GM23248 (cell line): ENCODE measurements at regions not wholly inside any gene's neighbourhood (a gene's known extent, or its start where the extent isn't known, plus 50 kb on each side); places are given as distances from the start of the nearest gene placed in this dataset.

Experiments used
- DNase-seq: peaks from one replicate; pipeline ENCODE4 v3.0.0-alpha.2; 2015
- H2AFZ ChIP-seq: fragments of 200-600 bp; sonication (generic); 2 replicates; pipeline ENCODE4 v1.6.1; 2016; ENCODE audit warnings: antibody characterized with exemption
- H3F3A ChIP-seq: fragments of 200-600 bp; sonication (generic); 2 replicates; pipeline ENCODE4 v1.6.1; 2016; ENCODE audit warnings: mild to moderate bottlenecking, antibody characterized with exemption, mixed run types; ENCODE audit not compliant: insufficient read depth
- H3K27ac ChIP-seq: fragments of 200-600 bp; sonication (generic); 2 replicates; pipeline ENCODE4 v1.5.1; 2016; ENCODE audit warnings: mild to moderate bottlenecking
- H3K27me3 ChIP-seq: fragments of 200-600 bp; sonication (generic); replicated peaks from 2 replicates; pipeline ENCODE4 v1.6.1; 2016; ENCODE audit warnings: mild to moderate bottlenecking; ENCODE audit not compliant: insufficient read depth
- H3K36me3 ChIP-seq: fragments of 200-600 bp; sonication (generic); 2 replicates; pipeline ENCODE4 v1.6.1; 2016; ENCODE audit warnings: low read depth, mild to moderate bottlenecking
- H3K4me1 ChIP-seq: fragments of 200-600 bp; sonication (generic); 2 replicates; pipeline ENCODE4 v1.6.1; 2016; ENCODE audit warnings: mild to moderate bottlenecking; ENCODE audit not compliant: insufficient read depth
- H3K4me2 ChIP-seq: fragments of 200-600 bp; sonication (generic); one replicate; pipeline ENCODE4 v1.6.1; 2016; ENCODE audit warnings: mild to moderate bottlenecking; ENCODE audit not compliant: unreplicated experiment
- H3K4me3 ChIP-seq: fragments of 200-600 bp; sonication (generic); 2 replicates; pipeline ENCODE4 v1.5.1; 2016; ENCODE audit warnings: mild to moderate bottlenecking
- H3K79me2 ChIP-seq: fragments of 200-600 bp; sonication (generic); 2 replicates; pipeline ENCODE4 v1.6.1; 2016; ENCODE audit warnings: mild to moderate bottlenecking; ENCODE audit not compliant: insufficient read depth
- H3K9ac ChIP-seq: fragments of 200-600 bp; sonication (generic); 2 replicates; pipeline ENCODE4 v1.6.1; 2016; ENCODE audit warnings: mild to moderate bottlenecking
- H3K9me2 ChIP-seq: fragments of 200-600 bp; sonication (generic); 2 replicates; pipeline ENCODE4 v1.6.1; 2016; ENCODE audit warnings: mixed run types, mild to moderate bottlenecking, moderate library complexity; ENCODE audit not compliant: insufficient read depth
- H3K9me3 ChIP-seq: fragments of 200-600 bp; sonication (generic); one replicate; pipeline ENCODE4 v1.6.1; 2017; ENCODE audit warnings: low read depth
- H4K20me1 ChIP-seq: fragments of 200-600 bp; sonication (generic); 2 replicates; pipeline ENCODE4 v1.6.0; 2016; ENCODE audit not compliant: insufficient read depth
- EZH2 ChIP-seq: fragments of 200-600 bp; sonication (generic); IDR thresholded peaks from 2 replicates; pipeline ENCODE4 v1.6.1; 2018; ENCODE audit warnings: antibody characterized with exemption, mild to moderate bottlenecking; ENCODE audit not compliant: insufficient read depth, poor library complexity, severe bottlenecking
- EZH2phosphoT487 ChIP-seq: fragments of 200-600 bp; sonication (generic); IDR thresholded peaks from 2 replicates; pipeline ENCODE4 v1.6.1; 2018; ENCODE audit warnings: antibody characterized with exemption, moderate library complexity, mild to moderate bottlenecking, low read depth; ENCODE audit not compliant: insufficient read depth
- WGBS, 2 experiments: methylation state at CpG; one replicate each; pipeline ENCODE4 v1.1.6; 2015 to 2017; ENCODE audit warnings: low lambda C conversion rate in 2 of 2, low coverage in 1 of 2; ENCODE audit errors: missing lambda C conversion rate in 2 of 2; 5-methylcytosine and 5-hydroxymethylcytosine counted together
- in situ Hi-C: fragments of 300-500 bp; cut with MboI; formaldehyde crosslinking; loops from 2 replicates; pipeline ENCODE4 v1.15.0; 2020

- Histone ChIP-seq H2AFZ (no peak overlapping the region), H3K9ac (no peak overlapping the region), H3K27ac (no peak overlapping the region), H3K36me3 (no peaks in the 10 kb centered on the region), H3K9me2 (no peaks in the 10 kb centered on the region), H3K4me3 (no peak overlapping the region), H3K79me2 (no peaks in the 10 kb centered on the region), H3K4me1 (no peaks in the 10 kb centered on the region), H3F3A (no peaks in the 10 kb centered on the region), H3K4me2 (no peak overlapping the region), H4K20me1 (no peaks in the 10 kb centered on the region), H3K9me3 (no peaks in the 10 kb centered on the region), H3K27me3 (no peaks in the 10 kb centered on the region)
- WGBS, 2 experiments: 53 to 57% methylated on average over 2 of the region's 2 CpGs
- in situ Hi-C loops: no loop called here
- no peak for DNase-seq
- no peak for TF ChIP-seq EZH2
- no peak for TF ChIP-seq EZH2phosphoT487
Measured at GRCh38 chr6:62889240-62889639, 322.0 kb upstream of the FKBP1C start.

- no peaks in the 10 kb centered on the region for H3K9me3 ChIP-seq
- H3K27ac ChIP-seq: no peak overlapping the region
- in situ Hi-C loops: no loop called here
- H3K36me3 ChIP-seq: no peaks in the 10 kb centered on the region
- no peaks in the 10 kb centered on the region for H3K9me2 ChIP-seq
- no peaks in the 10 kb centered on the region for H3K79me2 ChIP-seq
- no peaks in the 10 kb centered on the region for H3F3A ChIP-seq
- no peak overlapping the region for H3K4me2 ChIP-seq
- no peak overlapping the region for H3K9ac ChIP-seq
- 7 to 10% methylated on average over 2 of the region's 2 CpGs for WGBS, 2 experiments
- H3K27me3 ChIP-seq: no peaks in the 10 kb centered on the region
- H3K4me1 ChIP-seq: no peaks in the 10 kb centered on the region
- H4K20me1 ChIP-seq: no peaks in the 10 kb centered on the region
- H3K4me3 ChIP-seq: no peak overlapping the region
- no peak overlapping the region for H2AFZ ChIP-seq
- peak; percentile 27 for DNase-seq
- TF ChIP-seq EZH2phosphoT487 (no peak), EZH2 (no peak)
Measured at GRCh38 chr6:62891065-62891647, 320.1 kb upstream of the FKBP1C start.

DNA sequence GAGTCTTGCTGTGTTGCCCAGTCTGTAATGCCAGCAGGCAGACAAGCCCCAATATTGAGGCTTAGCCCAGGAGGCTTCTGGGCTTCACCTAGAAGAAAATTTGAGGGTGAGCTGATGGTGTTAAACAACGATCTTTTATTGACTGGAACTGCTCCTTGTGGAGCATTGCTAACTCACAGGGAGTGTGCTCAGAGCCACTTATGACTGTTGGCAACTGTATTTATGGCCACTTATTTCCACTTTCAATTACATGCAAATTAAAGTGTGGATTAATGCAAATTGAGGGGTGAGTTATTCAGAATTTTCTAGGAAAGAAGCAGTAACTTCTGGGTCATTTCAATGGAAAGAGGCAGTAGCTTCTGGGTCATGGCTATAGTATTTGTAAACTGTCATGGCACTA is 317.2 kb upstream of the FKBP1C start:
- Histone ChIP-seq H3K27ac (no peak overlapping the region), H3K9me2 (no peaks in the 10 kb centered on the region), H3K9me3 (no peaks in the 10 kb centered on the region), H3K79me2 (no peaks in the 10 kb centered on the region), H3K36me3 (no peaks in the 10 kb centered on the region), H3K9ac (no peak overlapping the region), H3K4me2 (no peak overlapping the region), H3F3A (no peaks in the 10 kb centered on the region), H3K4me3 (no peak overlapping the region), H3K4me1 (no peaks in the 10 kb centered on the region), H3K27me3 (no peaks in the 10 kb centered on the region), H4K20me1 (no peaks in the 10 kb centered on the region), H2AFZ (no peak overlapping the region)
- in situ Hi-C loops: no loop called here
- DNase-seq: no peak
- TF ChIP-seq EZH2: no peak
- TF ChIP-seq EZH2phosphoT487: no peak
- 9 to 19% methylated on average over 1 of the region's 1 CpG for WGBS, 2 experiments

- Histone ChIP-seq H3K36me3 (no peaks in the 10 kb centered on the region), H3K79me2 (no peaks in the 10 kb centered on the region), H3K27ac (no peak overlapping the region), H3K9me3 (no peaks in the 10 kb centered on the region), H3K9ac (no peak overlapping the region), H4K20me1 (no peaks in the 10 kb centered on the region), H3K27me3 (no peaks in the 10 kb centered on the region), H3K4me3 (no peak overlapping the region), H3K4me1 (no peaks in the 10 kb centered on the region), H3K9me2 (no peaks in the 10 kb centered on the region), H2AFZ (no peak overlapping the region), H3F3A (no peaks in the 10 kb centered on the region), H3K4me2 (no peak overlapping the region)
- DNase-seq: no peak
- no peak for TF ChIP-seq EZH2
- TF ChIP-seq EZH2phosphoT487: no peak
- in situ Hi-C loops: no loop called here
- WGBS, 2 experiments: 8 to 13% methylated on average over 1 of the region's 1 CpG
Measured at GRCh38 chr6:62903266-62903665, 308.0 kb upstream of the FKBP1C start.

DNA sequence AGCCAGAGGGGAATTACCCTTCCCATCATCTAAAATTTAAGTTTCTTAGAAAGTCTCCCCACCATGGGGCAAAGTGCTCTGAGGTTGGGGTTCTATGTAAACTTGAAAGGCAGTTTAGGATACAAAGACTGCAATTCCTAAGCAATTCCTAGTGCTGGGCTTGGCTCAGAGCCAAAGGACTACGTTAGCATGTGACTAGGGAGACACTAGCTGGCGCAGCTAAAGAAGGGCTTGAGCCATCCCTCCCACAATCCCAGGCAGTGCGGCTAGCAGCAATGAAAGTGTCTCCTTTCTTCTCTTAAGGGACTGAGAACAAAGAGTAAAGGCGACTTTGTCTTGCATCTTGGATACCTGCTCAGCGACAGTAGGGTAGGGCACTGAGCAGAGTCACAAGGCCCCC is 306.6 kb upstream of the FKBP1C start:
- H3K9me2 ChIP-seq: no peaks in the 10 kb centered on the region
- no peak overlapping the region for H3K4me2 ChIP-seq
- H3K27ac ChIP-seq: no peak overlapping the region
- no peaks in the 10 kb centered on the region for H3K79me2 ChIP-seq
- in situ Hi-C loops: no loop called here
- H3K9me3 ChIP-seq: no peaks in the 10 kb centered on the region
- 41% methylated on average over 5 of the region's 5 CpGs for WGBS, 2 experiments
- no peaks in the 10 kb centered on the region for H4K20me1 ChIP-seq
- DNase-seq: no peak
- no peak overlapping the region for H3K9ac ChIP-seq
- H3K27me3 ChIP-seq: no peaks in the 10 kb centered on the region
- TF ChIP-seq EZH2 (no peak), EZH2phosphoT487 (no peak)
- H3K4me1 ChIP-seq: no peaks in the 10 kb centered on the region
- no peaks in the 10 kb centered on the region for H3K36me3 ChIP-seq
- no peaks in the 10 kb centered on the region for H3F3A ChIP-seq
- no peak overlapping the region for H3K4me3 ChIP-seq
- H2AFZ ChIP-seq: no peak overlapping the region
